NOMO-1 (cell line): ENCODE measurements at regions not wholly inside any gene's neighbourhood (a gene's known extent, or its start where the extent isn't known, plus 50 kb on each side); places are given as distances from the start of the nearest gene placed in this dataset.
A peak's percentile ranks its signal among the peaks of the same experiment; 100 is the strongest.
"Not testable (repeated sequence)": the region's sequence is repeated elsewhere in the genome, so short reads cannot be mapped to it uniquely, and the experiment has no call there.

ENCODE experiments used
- DNase-seq, 2 experiments: peaks; one replicate each; lab custom pipeline; 2025; ENCODE audit not compliant: unreplicated experiment in 2 of 2; lab: John Stamatoyannopoulos, UW

DNA sequence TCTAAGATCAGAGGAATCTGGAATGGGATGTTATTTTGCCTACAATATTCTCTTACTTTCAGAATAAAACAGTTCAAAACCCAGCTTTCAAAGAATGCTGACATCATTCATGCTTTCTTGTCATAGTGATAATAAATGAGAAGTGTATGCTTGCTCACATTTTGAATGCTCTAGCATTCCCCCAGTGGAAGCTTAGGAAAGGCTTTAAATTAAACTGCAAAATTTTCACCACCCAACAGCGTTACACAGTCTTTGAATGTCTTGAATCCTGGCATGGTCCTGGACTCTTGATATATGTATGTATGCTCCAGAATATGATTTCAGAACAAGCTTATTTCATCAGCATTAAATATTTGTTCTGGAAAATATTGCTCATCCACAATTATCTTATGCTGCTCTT, 964.3 kb upstream of the NUDT12 start:
- DNase-seq = no peak

- no peak for DNase-seq
Observed at GRCh38 chr5:104513640-104514072, 951.1 kb upstream of the NUDT12 start.

- DNase-seq = no peak
Observed at GRCh38 chr5:104513121-104513602, 950.6 kb upstream of the NUDT12 start.

GRCh38 chr5:104512063-104512825, 949.7 kb upstream of the NUDT12 start:
- no peak for DNase-seq

GRCh38 chr5:104498281-104498680, 935.7 kb upstream of the NUDT12 start:
- DNase-seq = no peak

DNA sequence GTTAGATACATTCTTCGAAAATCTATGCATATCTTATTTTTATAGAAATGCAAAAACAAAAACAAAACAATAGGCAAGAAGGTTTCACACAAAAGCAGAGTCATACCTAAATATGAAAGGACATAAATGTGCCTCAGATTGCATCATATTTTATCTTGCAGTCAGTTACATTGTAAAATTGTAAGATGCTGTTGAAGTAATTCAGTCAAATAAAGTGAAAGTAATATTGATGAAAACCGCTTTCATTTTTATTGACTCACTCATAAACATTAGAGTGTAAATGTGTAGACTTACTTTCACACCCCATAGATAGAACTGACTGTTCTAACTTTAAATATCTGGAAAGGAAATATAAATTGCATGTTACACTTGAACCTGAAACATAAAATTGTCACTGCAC, 931.5 kb upstream of the NUDT12 start:
- DNase-seq = no peak

DNA sequence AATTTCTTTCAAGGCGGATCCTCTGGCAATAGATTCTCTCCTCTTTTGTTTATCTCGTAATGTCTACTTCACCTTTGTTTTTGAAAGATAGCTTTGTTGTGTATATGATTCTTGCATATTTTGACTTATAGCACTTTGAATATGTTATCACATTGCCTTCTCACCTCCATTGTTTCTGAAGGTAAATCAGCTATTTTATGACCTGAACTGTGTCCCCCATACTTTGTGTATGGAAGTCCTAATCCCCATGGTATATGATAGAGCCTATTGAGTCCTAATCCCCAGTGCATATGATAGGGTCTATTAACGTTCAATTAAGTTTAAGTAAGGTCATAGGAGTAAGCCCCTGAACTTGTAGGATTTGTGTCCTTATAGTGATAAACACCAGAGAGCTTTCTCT, 910.2 kb upstream of the NUDT12 start:
- DNase-seq = no peak

- no peak for DNase-seq
Observed at GRCh38 chr5:104456122-104456521, 893.5 kb upstream of the NUDT12 start.

DNA sequence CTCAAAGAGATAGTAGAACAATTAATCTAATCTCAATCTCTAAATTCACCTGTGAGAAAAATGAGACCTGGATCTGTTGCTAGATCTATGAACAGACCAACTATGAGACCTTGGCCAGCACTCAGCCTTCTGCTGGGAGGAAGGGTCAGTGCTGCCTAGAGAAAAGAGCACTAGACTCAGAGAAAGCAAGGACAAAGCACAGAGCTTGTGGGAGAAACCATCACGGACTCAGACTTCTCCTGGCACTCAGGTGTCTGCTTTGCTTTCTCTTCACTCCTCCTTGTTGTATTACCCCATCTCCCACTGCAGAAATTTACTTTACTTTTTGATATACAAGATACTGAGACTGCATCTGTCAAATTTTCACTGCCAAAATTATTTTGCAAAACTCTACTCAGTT, 890.0 kb upstream of the NUDT12 start:
- DNase-seq = no peak

DNA sequence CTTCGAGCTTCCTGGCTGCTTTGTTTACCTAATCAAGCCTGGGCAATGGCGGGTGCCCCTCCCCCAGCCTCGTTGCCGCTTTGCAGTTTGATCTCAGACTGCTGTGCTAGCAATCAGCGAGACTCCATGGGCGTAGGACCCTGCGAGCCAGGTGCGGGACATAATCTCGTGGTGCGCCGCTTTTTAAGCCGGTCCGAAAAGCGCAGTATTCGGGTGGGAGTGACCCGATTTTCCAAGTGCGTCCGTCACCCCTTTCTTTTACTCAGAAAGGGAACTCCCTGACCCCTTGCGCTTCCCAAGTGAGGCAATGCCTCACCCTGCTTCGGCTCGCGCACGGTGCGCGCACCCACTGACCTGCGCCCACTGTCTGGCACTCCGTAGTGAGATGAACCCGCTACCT, 889.3 kb upstream of the NUDT12 start:
- not testable (repeated sequence) for DNase-seq

- no peak for DNase-seq
Observed at GRCh38 chr5:104444656-104445055, 882.1 kb upstream of the NUDT12 start.

- DNase-seq = no peak
Observed at GRCh38 chr5:104443706-104444105, 881.1 kb upstream of the NUDT12 start.

- no peak for DNase-seq
Observed at GRCh38 chr5:104431981-104432380, 869.4 kb upstream of the NUDT12 start.

GRCh38 chr5:104431002-104431620, 868.5 kb upstream of the NUDT12 start:
- DNase-seq = no peak

DNA sequence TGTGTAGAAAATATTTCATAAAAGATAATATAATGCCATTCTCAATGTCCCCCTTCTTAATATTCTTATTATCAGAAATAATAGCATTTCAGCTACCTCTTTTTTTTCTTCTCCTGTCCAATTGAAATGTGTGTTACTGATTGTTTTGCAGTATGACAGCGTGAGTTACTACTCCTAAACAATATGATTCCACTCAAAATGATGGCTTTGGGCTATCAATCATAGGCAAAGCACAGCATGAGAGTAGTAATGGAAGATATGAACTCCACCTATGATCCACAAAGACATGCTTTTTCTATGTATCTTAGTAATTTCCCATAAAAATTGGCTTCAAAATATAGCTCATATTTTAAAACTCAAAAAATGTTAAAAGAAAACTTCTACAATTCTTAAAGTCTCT, 867.3 kb upstream of the NUDT12 start:
- no peak for DNase-seq

DNA sequence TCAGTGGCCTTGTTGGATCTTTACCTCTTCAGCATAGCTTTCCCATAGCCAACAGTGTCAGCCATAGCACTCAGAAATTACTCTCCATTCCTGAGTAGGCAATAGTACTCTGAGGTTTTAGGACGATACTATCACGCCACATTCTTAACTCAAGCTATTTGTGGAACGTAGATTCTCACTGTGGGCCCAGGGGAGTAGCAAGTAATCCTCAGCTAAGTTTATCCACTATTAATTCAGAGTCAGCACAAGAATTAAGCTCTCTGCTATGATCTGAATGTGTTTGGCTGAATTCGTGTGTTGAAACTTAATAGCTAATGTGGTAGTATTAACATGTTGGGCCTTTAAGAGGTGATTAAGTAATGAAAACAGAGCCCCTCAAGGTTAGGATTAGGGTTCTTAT, 858.8 kb upstream of the NUDT12 start:
- no peak for DNase-seq

DNA sequence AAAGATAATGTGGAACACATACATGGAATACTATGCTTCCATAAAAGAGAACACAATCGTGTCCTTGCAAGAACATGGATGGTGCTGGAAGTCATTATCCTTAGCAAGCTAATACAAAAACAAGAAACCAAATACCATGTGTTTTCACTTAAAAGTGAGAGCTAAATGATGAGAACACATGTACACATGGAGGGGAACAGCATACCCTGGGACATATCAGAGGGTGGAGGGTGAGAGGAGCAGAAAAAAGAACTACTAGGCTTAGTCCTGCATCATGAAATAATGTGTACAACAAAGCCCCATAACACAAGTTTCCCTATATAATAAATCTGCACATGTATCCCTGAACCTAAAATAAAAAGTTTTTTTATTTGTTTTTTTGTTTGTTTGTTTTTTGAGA, 855.5 kb upstream of the NUDT12 start:
- DNase-seq = no peak

GRCh38 chr5:104412649-104413240, 850.2 kb upstream of the NUDT12 start:
- peak; percentile 1 to 4 for DNase-seq

DNA sequence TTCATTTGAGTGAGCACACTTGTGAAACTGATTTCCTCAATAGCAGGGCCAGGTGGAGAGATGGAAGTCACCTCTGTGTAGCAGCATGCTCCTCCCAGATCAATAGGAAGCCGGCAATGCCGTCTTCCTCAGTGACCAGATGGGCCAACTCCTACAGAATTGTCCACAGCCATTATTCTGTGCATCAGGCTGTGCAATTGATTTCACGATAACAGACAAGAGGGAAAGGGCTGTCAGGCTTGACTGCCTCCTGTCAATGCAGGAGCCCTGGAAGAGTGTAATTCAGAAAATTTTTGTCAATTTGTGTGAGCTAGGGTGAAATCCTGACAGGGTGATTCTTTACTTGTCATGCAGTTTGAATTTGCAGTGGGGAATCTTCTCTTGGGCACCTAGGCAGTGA, 838.4 kb upstream of the NUDT12 start:
- DNase-seq = no peak

DNA sequence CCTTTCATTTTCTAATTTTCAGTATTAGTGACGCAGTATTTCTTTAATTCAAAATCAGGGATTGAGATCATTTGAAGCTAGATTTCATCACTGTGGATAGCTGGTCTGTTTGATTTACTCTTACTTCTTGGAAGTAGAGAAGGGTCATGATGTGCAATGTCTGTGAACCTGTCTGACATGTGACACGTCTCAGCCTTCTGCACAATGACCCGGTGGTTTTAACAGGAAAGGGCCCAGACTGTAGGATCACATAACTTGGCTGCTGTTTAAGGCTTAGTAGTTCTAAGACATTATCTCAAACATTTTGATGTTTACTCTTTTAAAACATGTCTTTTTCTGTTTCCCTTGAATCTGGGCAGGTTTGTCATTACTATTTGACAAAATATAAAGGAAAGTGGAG, 823.3 kb upstream of the NUDT12 start:
- no peak for DNase-seq

DNA sequence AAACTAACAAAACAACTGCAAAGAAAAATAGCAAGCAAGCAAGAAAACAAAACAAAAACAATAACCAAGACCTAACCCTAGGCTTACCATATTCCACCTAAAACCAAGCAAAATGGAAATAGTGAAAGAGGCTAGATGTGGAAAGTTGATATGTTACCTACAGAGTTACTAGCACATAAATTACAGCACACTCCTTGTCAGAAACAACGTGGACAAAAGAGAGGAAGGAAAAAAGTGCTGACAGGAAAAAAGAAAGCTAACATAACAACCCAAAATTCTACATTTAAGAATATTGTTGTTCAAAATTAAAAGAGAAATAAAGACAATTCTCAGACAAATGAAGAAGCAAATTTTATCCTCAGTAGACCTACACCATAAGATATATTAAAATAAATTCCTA, 812.8 kb upstream of the NUDT12 start:
- DNase-seq = no peak

DNA sequence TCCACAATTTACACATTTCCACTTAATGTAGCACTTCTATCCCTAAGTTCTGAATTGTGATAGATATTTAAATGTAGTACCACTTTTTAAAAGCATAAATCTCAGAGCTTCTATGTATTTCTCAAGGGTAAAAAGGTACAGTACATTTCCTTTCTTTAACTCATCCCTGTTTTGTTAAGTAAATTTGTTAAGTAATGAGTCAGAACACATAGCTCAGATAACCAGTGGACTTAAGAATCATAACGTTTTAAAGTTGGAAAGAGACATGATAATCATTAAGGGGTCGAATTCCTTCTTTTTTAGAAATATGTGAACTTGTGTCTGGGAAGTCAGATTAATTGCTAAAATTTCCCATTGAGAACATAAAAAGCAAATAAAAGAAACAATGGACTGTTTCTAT, 810.2 kb upstream of the NUDT12 start:
- DNase-seq = no peak
